ENCODE measurements at regions not wholly inside any gene's neighbourhood (a gene's known extent, or its start where the extent isn't known, plus 50 kb on each side); places are given as distances from the start of the nearest gene placed in this dataset.

- Histone ChIP-seq H3K27me3 (ENCODE audit: insufficient read depth, poor library complexity, severe bottlenecking) (no peaks in the 10 kb centered on the region), H3K27ac (replicated peaks) (no peak overlapping the region), H3K4me3 (replicated peaks; ENCODE audit: insufficient read depth, low read length) (no peak overlapping the region)
- no peak for DNase-seq (ENCODE audit: low read depth in 1 of 2, low spot score in 1 of 2)
- no peak for TF ChIP-seq POLR2AphosphoS5 (IDR thresholded peaks at IDR 0.05; ENCODE audit: low read depth)
- no peak for TF ChIP-seq SPI1 (IDR thresholded peaks at IDR 0.05; ENCODE audit: borderline replicate concordance, low read depth)
- TF ChIP-seq CTCF (IDR thresholded peaks at IDR 0.05; ENCODE audit: insufficient read depth, low read length): no peak
- no peak for TF ChIP-seq REST (IDR thresholded peaks at IDR 0.05; ENCODE audit: insufficient replicate concordance, low read depth)
- no peak for TF ChIP-seq GABPA (IDR thresholded peaks at IDR 0.05; ENCODE audit: low read depth)
These were observed 75.8 kb downstream of the NUDT10 start for GRCh38 chrX:51408462-51408861.

- no peak for DNase-seq (ENCODE audit: low read depth in 1 of 2, low spot score in 1 of 2)
- no peak overlapping the region for H3K4me3 ChIP-seq (replicated peaks; ENCODE audit: insufficient read depth, low read length)
- no peak overlapping the region for H3K27ac ChIP-seq (replicated peaks)
- no peaks in the 10 kb centered on the region for H3K27me3 ChIP-seq (ENCODE audit: insufficient read depth, poor library complexity, severe bottlenecking)
- TF ChIP-seq CTCF (IDR thresholded peaks at IDR 0.05; ENCODE audit: insufficient read depth, low read length): no peak
- TF ChIP-seq REST (IDR thresholded peaks at IDR 0.05; ENCODE audit: insufficient replicate concordance, low read depth): no peak
- no peak for TF ChIP-seq POLR2AphosphoS5 (IDR thresholded peaks at IDR 0.05; ENCODE audit: low read depth)
- TF ChIP-seq GABPA (IDR thresholded peaks at IDR 0.05; ENCODE audit: low read depth): no peak
- no peak for TF ChIP-seq SPI1 (IDR thresholded peaks at IDR 0.05; ENCODE audit: borderline replicate concordance, low read depth)
These were observed 75.1 kb downstream of the NUDT10 start for GRCh38 chrX:51407520-51408409.

DNA sequence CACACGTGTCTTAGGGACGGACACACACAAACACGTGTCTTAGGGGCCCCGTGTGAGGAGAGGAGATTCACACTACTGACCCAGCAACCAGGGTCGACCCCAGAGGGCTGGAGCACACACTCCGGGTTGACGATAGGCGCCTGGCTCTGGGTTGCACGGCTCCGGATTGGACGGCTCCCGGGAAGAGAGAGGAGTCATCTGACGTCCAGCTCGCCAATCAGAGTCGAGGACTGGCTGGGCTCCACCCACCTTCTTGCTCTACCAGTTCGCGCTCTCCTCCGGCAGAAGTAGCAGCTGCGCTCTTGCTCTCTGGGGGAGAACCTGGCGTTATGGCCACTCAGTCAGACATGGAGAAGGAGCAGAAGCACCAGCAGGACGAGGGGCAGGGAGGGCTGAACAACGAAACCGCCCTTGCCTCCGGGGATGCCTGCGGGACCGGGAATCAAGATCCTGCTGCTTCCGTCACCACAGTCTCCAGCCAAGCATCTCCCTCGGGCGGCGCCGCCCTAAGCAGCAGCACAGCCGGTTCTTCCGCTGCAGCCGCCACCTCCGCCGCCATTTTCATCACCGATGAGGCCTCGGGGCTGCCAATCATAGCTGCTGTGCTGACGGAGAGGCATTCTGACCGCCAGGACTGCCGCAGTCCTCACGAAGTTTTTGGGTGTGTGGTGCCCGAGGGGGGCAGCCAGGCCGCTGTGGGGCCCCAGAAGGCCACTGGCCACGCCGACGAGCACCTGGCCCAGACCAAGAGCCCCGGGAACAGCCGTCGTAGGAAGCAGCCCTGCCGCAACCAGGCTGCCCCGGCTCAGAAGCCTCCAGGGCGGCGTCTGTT, 74.3 kb downstream of the NUDT10 start:
- H3K4me3 ChIP-seq (replicated peaks; ENCODE audit: insufficient read depth, low read length): no peak overlapping the region
- no peak for DNase-seq (ENCODE audit: low read depth in 1 of 2, low spot score in 1 of 2)
- no peak overlapping the region for H3K27ac ChIP-seq (replicated peaks)
- no peaks in the 10 kb centered on the region for H3K27me3 ChIP-seq (ENCODE audit: insufficient read depth, poor library complexity, severe bottlenecking)
- TF ChIP-seq POLR2AphosphoS5 (IDR thresholded peaks at IDR 0.05; ENCODE audit: low read depth) (no peak), REST (IDR thresholded peaks at IDR 0.05; ENCODE audit: insufficient replicate concordance, low read depth) (no peak), SPI1 (IDR thresholded peaks at IDR 0.05; ENCODE audit: borderline replicate concordance, low read depth) (no peak), GABPA (IDR thresholded peaks at IDR 0.05; ENCODE audit: low read depth) (no peak), CTCF (IDR thresholded peaks at IDR 0.05; ENCODE audit: insufficient read depth, low read length) (no peak)
